T1000 (cell line): ENCODE measurements at regions not wholly inside any gene's neighbourhood (a gene's known extent, or its start where the extent isn't known, plus 50 kb on each side); places are given as distances from the start of the nearest gene placed in this dataset.
"Not testable (repeated sequence)": the region's sequence is repeated elsewhere in the genome, so short reads cannot be mapped to it uniquely, and the experiment has no call there.

Experiments used
- DNase-seq: peaks from one replicate; lab custom pipeline; 2025; ENCODE audit warnings: mixed read lengths; lab: John Stamatoyannopoulos, UW

DNA sequence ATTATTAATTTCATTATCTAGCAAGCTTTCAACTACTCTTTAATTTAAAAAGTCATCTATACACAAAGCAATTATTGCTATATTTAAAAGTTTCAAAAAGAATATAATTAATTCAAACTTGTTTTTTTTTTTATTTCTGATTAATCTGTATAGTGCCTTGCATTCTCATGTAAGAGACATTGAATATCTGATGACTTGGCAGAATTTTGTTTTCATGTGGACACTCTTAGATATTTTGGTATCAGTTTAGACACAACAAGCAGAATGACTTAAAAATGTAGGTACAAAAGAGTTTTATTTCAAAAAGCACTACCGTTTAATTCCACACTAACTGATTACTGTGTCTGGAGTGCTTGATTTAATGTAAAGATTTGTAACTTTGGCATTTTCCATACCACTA is 1129.6 kb downstream of the PDHA2 start:
- no peak for DNase-seq

DNA sequence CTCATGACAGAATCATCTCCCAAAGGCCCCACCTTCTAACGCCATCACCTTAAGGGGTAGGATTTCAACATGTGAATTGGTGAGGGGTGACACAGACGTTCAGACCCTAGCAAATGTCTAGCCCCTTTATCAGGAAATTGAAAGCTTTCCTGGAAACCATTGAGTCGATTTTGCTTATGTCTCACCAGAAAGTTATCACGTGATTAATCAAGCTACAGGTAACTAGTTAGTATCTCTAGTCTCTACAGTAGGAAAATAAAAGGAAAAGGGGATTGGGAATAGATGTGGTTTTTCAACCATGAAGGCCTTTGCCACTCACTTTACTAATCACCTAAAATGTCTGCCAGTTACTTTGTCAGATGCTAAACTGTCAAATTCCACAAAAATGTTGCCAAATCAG is 1133.0 kb downstream of the PDHA2 start:
- no peak for DNase-seq

DNA sequence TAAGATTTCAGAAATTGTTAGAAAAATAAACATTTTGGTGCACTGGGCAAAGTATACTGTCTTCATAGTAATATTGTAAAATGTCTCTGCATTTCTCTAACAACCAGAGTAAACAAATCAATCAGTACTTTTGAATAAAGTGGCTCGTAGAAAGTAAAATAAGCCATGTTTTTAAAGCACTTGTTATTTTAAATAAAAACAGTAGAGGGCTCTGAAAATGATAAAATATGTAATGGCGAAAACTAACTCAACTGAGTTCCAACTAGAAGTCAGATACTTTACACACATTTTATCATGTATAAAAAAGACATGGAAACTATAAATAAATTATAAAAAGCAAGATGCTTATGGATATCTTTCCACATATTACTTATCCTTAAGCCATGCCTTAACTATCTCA is 1134.4 kb downstream of the PDHA2 start:
- no peak for DNase-seq

DNA sequence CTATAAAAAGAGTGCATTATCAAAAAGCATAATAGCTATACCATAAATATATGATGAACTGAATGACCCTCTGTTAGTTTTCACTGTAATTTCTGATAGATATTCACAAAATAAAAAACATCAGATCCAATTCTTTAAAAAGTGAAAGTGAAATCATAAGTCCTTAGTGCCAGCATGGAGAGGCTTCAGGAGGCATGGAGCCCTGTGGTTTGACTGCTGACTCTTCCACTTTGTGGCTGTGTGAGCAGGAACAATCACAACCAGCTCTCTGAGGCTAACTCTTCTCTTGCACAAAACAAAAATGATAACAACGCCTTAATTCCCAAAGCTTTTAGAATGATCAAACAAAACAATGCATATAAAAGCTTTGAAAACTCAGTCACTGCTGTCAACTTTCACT is 1143.9 kb downstream of the PDHA2 start:
- no peak for DNase-seq

DNA sequence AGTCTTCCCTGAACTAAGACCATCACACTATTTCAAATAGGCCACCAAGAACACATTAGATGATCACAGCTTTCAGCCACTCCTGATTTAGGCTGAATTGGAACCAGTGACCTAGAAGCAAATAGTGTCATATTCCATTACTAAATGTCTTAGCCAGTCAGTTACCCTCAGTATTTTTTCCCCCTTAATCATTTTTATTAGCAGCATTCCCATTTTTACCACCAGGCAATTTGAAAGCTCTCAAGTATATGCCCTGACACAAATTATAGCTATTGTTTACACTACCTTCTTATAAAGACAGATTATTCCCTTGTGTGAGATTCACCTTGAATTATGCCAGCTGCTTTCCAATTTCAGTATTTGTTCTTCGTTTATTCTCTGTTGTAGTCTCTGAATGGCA is 1146.9 kb downstream of the PDHA2 start:
- no peak for DNase-seq

DNA sequence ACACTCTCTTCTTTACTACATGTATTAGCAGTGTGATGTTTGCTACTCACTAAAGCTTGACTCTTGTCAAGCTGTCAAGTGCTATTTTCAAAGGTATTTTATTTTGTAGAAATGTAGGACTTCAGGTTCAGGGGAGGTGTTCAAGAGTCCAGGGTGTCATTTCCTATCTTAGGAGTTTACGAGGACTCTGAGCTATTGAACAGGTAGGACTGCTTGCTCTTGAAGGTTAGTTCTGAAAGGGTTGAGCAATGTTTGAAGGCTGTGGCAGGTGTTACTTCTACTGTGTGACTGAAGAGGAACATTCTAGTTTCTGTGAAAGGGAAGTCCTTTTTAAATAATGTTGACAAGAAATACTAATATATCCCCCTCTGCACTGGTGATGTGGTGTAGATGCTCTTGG is 1151.2 kb downstream of the PDHA2 start:
- no peak for DNase-seq

DNA sequence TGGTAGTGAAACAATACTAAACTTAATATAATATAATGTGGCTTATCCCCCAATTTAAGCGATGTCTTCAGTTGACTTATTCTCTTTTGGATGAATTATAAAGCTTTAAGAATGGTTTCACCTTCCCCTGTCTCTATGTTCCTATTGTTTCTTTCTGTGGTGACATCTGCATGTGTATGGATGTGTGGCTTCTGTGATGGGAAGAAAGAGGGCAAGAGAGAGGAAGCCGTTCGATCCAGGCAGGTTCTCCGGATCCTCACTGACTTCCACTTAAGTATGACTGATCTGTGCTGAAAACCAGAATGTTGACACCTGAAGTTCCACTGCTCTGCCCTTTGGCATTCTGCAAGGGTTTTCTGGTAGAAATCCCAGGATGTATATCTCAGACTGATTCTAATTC is 1150.8 kb downstream of the STPG2 start:
- no peak for DNase-seq

DNA sequence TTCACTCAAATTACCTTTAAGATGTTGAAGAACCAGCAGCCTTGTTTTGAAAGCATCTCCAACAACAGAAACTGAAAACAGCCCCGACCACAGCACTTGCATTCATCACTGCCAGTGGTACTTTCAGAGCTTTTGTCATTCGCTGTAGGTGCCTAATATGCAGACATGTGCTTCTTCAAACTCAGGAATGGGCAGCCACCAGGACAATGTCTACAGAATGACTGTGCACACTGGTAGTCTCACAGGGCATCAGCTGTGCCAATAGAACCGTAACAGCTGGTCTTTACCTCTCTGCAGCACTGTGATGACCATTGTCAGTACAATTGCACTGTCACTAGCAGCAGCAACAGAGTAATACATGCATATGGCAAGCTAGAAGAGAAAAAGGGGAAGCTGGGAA is 1149.7 kb downstream of the STPG2 start:
- DNase-seq: no peak

DNA sequence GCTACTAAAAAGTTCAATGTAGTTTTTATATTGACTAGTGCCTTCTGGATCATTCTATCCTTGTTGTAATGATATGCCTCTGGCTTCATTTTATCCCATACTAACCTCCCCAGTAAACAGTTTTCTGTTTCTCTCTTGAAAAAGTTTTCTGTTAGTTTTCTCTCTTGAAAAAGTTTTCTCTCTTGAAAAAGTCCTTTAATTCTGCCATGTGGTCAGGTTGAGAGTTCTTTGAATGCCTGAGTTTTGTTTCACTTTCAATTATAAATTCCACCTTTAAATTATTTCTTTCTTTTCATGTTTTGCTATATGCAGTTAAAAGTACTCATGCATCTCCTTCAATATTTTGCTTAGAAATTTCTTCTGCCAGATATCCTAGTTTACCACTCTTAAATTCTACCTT is 1139.6 kb downstream of the STPG2 start:
- DNase-seq: no peak

DNA sequence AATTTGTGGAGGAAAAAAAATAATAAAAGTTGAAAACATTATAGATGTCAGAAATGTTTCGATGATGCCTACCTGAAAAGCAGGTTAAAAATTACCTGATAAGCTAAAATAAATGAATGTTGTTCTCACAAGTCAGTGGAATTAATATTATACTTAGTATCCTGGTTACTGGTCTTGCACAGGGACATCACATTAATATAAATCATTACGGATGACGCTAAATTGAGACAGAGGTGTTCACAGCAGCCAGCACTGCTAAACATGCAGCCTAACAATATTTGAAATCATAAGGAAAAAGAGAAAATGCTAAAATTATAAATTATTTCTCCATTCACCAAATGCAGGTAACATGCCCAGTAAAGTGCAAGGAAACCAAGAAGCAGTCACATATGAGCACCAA is 1130.0 kb downstream of the STPG2 start:
- no peak for DNase-seq

DNA sequence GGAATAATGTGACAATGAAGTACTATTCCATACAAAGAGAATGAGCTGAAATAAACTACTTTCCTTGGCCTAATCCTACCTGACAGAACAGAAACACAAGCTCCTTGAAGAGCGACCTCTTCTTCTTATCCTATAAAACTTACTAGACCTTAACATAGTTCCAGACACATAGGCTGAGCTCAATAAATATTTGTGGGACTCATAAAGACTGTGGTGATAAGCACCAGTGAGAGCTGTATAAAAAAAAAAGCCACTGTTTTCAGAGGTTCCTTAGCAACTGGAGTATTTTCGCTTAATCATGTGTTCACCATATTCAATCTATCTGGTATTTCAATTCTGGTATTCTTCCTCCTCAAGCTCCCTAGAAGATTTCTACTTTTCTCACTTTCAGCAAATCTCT is 1129.6 kb downstream of the STPG2 start:
- DNase-seq: no peak

DNA sequence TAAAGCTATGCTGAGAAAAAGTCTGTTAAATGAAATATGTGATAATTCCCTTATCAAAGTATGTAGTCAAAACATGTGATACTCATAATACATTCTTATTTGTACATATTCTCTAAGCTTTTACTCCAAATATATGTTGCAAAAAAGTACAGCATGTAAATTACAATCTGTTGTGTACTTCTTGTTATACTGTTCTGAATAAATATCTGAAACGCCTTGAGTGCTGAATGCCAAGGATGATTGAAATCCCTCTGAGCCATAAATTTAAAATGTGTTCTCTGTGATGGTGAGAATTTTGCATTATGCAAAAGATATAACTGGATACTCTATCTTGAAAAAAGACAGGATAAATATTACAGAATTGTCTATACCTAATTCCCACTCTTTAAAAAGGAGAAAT is 1128.0 kb downstream of the STPG2 start:
- no peak for DNase-seq

DNA sequence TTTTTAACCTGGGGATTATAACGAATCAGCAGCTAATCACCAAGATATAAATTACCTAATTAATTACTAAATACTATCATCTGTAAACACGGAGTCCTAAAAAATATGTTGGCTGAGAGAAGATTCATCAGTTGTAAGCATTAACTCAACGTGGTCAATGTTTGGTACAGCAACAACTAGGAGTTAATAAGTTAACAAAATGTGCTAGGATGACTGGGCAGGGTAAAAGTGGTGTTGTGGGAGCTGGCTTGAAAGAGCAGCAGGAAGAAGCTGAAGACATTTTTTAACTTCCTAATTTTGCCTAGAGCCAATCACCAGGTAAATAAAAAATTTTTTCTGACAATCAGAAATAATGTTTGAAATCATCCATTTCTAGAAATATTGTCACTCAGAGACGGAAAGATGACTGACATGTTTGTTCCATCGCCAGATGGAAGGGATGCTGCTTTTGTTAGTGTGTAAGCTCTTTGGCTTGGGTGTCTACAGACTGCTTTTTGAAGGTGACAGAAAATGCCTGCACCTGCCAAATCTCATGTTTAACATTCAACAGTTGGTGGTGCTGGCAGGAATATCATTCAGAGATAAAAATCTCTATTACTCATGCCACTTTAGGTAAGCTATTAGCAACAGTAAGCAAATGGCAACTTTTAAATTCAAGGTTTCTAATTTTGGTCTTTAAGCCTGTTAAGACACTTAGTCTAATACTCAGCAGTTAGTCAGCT is 1126.9 kb downstream of the STPG2 start:
- no peak for DNase-seq

DNA sequence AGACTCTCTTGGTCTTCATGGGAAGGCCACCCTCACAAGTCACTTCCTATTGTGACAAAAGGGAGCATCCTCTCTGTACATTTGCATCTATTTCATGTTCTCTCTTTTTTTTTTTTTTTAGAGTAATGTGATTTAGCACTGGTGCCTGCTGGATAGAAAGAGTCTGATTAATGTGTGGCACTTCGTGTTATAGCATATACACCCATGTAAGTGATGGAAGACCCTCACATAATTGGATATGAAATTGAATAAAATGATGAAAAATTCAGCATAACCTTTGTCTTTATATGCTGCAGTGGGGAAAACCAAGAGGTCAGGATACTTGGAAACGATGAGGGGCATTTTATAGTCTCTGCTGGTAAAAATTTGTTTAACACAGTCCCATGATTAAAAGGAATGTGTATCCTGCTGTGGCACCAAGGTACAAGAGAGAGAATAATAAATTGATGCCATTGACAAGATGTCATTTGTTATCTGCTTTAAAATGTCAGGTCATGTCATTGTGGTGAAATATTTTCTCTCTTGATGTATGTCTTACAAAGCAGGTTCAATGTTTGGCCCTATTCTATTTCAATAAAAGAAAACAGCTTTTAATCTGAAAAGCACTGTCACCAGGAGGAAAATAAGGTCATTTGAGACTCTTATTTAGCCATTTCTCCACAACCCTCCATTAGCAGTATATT is 1115.4 kb downstream of the STPG2 start:
- DNase-seq: no peak

DNA sequence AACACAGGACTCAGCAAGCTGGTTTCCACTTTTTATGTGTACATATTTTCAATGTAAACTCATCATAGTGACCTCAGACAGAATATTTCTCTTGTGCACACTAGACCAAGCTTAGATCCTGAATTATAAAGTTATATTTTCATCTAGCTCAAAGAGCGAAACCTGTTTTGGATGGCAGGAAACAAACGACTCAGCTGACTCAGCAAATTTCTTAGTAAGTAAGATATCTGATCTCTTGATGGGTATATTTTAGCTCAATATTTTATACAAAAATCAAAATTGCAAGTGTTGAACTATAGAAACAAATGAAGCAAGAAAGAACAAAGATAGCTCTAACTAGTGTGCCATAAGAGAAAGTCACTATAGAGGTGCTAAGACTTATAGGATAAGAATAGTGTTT is 1114.5 kb downstream of the STPG2 start:
- no peak for DNase-seq

DNA sequence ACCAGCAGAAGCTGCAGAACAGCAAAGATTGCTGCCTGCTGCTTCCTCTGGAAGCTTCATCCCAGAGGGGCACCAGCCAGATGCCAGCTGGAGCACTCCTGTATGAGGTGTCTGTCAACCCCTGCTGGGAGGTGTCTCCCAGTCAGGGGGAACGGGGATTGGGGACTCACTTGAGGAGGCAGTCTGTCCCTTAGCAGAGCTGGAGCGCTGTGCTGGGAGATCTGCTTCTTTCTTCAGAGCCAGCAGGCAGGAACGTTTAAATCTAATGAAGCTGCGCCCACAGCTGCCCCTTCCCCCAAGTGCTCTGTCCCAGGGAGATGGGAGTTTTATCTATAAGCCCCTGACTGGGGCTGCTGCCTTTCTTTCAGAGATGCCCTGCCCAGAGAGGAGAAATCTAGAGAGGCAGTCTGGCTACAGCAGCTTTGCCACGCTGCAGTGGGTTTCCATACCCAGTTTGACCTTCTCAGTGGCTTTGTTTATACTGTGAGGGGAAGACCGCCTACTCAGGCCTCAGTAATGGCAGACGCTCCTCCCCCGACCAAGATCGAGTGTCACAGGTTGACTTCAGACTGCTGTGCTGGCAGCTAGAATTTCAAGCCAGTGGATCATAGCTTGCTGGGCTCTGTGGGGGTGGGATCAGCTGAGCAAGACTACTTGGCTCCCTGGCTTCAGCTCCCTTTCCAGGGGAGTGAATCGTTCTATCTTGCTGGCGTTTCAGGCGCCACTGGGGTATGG is 1105.7 kb downstream of the STPG2 start:
- not testable (repeated sequence) for DNase-seq

DNA sequence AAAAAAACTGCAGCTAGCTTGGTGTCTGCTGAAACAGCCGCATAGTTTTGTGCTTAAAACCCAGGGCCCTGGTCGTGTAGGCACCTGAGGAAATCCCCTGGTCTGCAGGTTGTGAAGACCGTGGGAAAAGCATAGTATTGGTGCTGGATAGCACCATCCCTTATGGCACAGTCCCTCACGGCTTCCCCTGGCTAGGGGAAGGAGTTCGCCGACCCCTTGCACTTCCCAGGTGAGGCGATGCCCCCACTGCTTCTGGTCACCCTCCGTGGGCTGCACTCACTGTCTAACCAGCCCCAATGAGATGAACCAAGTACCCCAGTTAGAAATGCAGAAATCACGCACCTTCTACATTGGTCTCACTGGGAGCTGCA is 1105.1 kb downstream of the STPG2 start:
- DNase-seq: no peak

DNA sequence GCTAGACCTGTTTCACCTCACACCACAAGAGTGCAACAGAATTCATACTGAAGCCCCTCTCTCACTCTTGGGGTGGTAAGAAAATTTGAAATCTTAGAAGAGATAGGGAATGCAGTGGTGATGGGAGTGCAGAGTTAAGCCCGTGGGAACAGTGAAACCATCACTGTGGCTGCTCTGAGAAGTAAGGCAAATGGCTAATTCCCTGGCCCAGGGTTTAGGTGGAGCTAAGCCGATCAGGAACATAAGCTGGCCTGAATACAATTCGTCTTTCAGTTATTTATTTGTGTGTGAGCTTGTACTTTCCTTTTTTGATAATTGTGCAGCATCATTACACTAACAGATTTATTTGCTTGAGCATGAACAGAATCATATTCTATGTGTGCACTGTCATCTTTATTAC is 1070.6 kb downstream of the STPG2 start:
- no peak for DNase-seq

DNA sequence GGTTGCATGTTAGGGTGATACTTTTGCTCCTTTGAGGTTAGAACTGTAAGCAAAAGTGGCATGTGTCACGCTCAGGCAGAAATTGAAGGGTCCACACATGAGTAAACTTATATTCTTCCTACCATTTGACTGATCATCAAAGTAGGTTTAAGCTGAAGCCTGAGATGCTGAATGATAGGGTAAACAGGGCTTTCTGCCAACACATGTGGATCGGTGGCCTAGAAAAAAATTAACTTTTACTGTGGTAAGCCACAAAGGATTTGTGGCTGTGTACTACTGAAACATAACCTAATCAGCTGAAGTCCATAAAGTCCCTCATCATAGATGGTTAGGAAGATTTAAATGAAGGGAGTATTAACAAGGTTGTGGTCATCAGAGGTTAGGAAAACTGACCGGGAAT is 1070.1 kb downstream of the STPG2 start:
- DNase-seq: no peak

DNA sequence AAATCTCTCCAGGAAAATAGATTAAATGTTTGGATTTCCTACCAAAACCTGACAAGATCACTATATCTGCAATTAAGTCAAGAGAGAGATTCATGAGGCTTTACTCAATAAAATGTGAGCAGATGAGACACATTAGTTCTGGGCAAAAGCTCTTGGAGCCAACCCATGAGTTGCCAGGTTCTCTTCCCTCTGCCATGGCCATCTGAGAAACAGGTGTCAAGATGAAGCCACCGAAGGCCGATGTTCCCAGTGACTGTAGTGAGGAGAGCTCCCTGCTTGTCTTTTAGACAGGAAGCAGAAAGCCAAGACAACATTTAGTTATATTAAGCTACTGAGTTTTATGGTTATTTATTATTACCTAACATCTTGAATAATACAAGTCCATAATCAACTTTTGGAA is 1068.7 kb downstream of the STPG2 start:
- no peak for DNase-seq

DNA sequence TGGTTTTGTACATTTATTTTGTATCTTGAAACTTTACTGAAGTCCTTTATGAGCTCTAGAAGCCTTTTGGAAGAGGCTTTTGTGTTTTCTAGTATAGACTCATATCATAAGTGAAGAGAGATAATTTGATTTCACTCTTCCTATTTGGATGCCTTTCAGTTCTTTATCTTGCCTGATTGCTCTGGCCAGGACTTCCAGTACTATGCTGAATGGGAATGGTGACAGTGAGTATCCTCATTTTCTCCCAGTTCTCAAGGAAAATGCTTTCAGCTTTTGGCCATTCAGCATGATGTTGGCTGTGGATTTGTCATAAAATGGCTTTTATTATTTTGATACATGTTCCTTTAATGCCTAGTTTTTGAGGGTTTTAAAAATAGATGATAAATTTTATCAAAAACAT is 1061.3 kb downstream of the STPG2 start:
- DNase-seq: no peak

DNA sequence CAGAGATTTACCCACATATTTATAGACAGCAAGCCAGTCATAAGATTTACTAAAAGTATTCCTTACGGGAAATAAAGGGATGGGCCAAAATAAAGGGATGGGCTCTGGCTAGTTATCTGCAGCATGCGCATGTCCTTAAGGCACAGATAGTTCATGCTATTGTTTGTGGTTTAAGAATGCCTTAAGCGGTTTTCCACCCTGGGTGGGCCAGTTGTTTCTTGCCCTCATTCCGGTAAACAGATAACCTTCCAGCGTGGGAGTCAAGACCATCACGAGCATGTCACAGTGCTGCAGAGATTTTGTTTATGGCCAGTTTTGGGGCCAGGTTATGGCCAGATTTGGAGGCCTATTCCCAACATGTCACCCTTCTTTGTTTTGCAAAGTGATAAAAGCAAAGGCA is 1046.2 kb downstream of the STPG2 start:
- DNase-seq: not testable (repeated sequence)

DNA sequence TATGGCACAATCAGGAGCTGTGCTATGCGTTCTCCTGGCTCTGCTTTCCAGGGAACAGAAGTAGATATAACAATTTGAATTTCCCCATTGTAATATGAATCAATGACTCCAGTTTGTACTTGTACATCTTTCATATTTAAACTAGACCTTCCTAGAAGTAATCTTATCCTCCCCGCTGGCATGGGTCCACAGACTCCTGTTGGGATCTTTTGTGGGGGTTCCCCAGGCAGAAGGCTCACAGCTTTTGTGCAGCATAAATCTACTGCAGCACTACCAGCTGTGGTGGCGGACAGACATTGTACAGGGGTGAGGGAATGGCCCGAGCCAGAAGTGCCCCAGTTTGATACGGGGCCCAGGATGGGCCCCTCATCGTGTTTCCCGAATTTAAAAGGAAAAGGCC is 1042.1 kb downstream of the STPG2 start:
- DNase-seq: not testable (repeated sequence)
